GM12875 (cell line): ENCODE measurements at regions not wholly inside any gene's neighbourhood (a gene's known extent, or its start where the extent isn't known, plus 50 kb on each side); places are given as distances from the start of the nearest gene placed in this dataset.

Experiments
- H3K4me3 ChIP-seq: one replicate; pipeline ENCODE4 v1.5.1; 2011; ENCODE audit warnings: low read depth, low read length, control low read depth
- CTCF ChIP-seq: IDR thresholded peaks from 2 replicates; pipeline ENCODE4 v1.5.1; 2011; ENCODE audit warnings: low read depth, mild to moderate bottlenecking, control low read depth, inconsistent platforms, low read length, moderate library complexity, borderline replicate concordance; ENCODE audit not compliant: insufficient read depth

GRCh38 chr3:17915341-17915740 lies 172.9 kb upstream of the TBC1D5 start:
- TF ChIP-seq CTCF: no peak

GRCh38 chr3:17913359-17913758 lies 170.9 kb upstream of the TBC1D5 start:
- no peak overlapping the region for H3K4me3 ChIP-seq
- TF ChIP-seq CTCF: no peak

More at GRCh38 chr3:17915341-17915740, 172.9 kb upstream of the TBC1D5 start:
- no peak overlapping the region for H3K4me3 ChIP-seq

GRCh38 chr3:17911986-17912760 lies 169.7 kb upstream of the TBC1D5 start:
- H3K4me3 ChIP-seq: no peak overlapping the region
- TF ChIP-seq CTCF: no peak

DNA sequence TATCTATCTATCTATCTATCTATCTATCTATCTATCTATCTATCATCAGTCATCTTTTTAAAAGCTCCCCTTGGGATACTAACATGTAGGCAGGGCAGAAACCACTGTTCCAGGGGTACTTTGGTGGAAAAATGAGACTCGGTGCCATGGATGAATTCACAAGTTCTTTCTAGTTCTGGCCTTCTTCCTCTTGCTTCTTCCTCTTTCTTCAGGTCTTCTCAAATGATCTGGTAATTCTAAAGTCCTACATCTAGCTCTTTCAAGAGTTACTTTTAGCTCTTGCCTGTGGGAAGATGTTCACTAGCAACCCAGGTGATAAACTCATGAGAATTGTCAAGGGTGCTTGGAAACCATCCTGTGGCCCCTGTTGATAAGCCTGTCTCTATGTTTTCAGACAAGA lies 168.5 kb upstream of the TBC1D5 start:
- TF ChIP-seq CTCF: no peak
- no peak overlapping the region for H3K4me3 ChIP-seq

- no peak for TF ChIP-seq CTCF
- H3K4me3 ChIP-seq: no peak overlapping the region
These were observed 167.3 kb upstream of the TBC1D5 start for GRCh38 chr3:17909714-17910113.

DNA sequence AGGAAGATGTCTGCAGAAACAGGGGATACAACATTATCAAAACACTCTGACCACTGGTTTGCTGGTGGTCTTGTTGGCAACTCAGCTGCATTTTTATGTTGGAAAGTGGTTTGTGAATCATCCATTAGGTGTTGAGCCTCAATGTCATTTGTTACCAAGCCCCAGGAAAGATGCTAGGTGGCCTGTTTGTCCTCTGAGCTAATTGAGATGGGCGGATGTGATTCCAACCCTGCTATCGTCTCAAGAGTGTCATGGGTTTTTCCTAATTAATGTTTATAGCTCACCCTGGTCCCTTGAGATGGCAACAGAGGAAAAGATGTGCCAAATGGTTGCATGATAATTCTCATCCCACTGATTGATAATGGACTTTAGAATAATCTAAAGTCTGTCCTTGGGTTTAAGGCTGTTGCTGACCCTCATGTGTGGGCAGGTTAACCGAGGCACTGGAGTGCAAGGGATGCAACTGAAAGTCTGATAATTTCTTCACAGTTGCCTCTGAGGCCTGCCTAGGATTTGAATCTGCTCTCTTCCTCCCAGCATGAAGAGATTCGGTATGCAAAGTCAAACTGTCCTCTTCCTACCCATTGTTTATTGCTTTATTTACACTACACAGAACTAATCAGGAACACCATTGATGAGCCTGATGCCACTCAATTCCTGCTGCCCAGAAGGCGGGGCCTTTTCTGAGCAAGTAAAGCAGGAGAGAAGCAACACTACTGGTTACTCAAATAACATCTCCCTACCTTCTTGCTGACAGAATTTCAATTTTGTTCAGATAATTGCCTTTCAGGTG lies 166.2 kb upstream of the TBC1D5 start:
- TF ChIP-seq CTCF: no peak
- no peak overlapping the region for H3K4me3 ChIP-seq
